ENCODE measurements at regions not wholly inside any gene's neighbourhood (a gene's known extent, or its start where the extent isn't known, plus 50 kb on each side); places are given as distances from the start of the nearest gene placed in this dataset.

GRCh38 chr6:25224242-25224641 lies 54.9 kb upstream of the CARMIL1 start:
- no peak for DNase-seq (ENCODE audit: low spot score)

- DNase-seq (ENCODE audit: low spot score) = no peak
These were observed 51.3 kb upstream of the CARMIL1 start for GRCh38 chr6:25227854-25228253.
